Esophagus squamous epithelium (tissue), 5 donors: ENCODE measurements at regions not wholly inside any gene's neighbourhood (a gene's known extent, or its start where the extent isn't known, plus 50 kb on each side); places are given as distances from the start of the nearest gene placed in this dataset.

Experiments
- DNase-seq: peaks from one replicate; lab custom pipeline; 2025; lab: John Stamatoyannopoulos, UW
- H3K27ac ChIP-seq, 4 donors: fragments of 200-600 bp; sonication (generic); one replicate each; pipeline ENCODE4 v1.5.1; 2016 to 2019; ENCODE audit warnings: mild to moderate bottlenecking in 1 of 4
- H3K27me3 ChIP-seq, 4 donors: fragments of 200-600 bp; sonication (generic); 1 replicate in 3 of 4; 2 replicates in 1 of 4; pipeline versions ENCODE4 v1.5.1 to v1.6.0; 2017 to 2021; ENCODE audit warnings: antibody characterized with exemption in 1 of 4
- H3K36me3 ChIP-seq, 3 donors: fragments of 200-600 bp; sonication (generic); one replicate each; pipeline ENCODE4 v1.5.1; 2016 to 2019
- H3K4me1 ChIP-seq, 3 donors: fragments of 200-600 bp; sonication (generic); one replicate each; pipeline ENCODE4 v1.5.1; 2017 to 2019
- H3K4me3 ChIP-seq, 4 donors: fragments of 200-600 bp; sonication (generic); 1 replicate in 3 of 4; 2 replicates in 1 of 4; pipeline ENCODE4 v1.5.1; 2016 to 2019; ENCODE audit warnings: mild to moderate bottlenecking in 2 of 4, moderate library complexity in 1 of 4
- H3K9me3 ChIP-seq, 3 donors: fragments of 200-600 bp; sonication (generic); one replicate each; pipeline ENCODE4 v1.5.1; 2016 to 2019
- POLR2A ChIP-seq, 4 donors: fragments of 450-650 bp; IDR thresholded peaks; one replicate each; pipeline ENCODE4 v1.6.1; 2017; ENCODE audit warnings: antibody characterized with exemption in 4 of 4, mild to moderate bottlenecking in 4 of 4, moderate library complexity in 3 of 4
- WGBS, 2 donors: methylation state at CpG; one replicate each; pipeline ENCODE4 v1.1.5; 2018; 5-methylcytosine and 5-hydroxymethylcytosine counted together
- intact Hi-C: fragments of 100-400 bp; cut with DNase I; formaldehyde crosslinking; loops from one replicate; pipeline ENCODE4 v1.15.0; 2022
- TF ChIP-seq, protein P1 (sequence below), 6 experiments: fragments of 450-650 bp in 4 of 6; fragments of 200-600 bp in 2 of 6; sonication (generic) in 2 of 6; IDR thresholded peaks; one replicate each; pipeline ENCODE4 v1.5.1; 2016 to 2019; ENCODE audit warnings: antibody characterized with exemption in 6 of 6, mild to moderate bottlenecking in 4 of 6, moderate library complexity in 4 of 6
- donor health status: DM: yes; HTN: yes; CAD: no.

- intact Hi-C loops, result no loop called here
- no peaks in the 10 kb centered on the region for H3K36me3 ChIP-seq
- no peaks in the 10 kb centered on the region for H3K9me3 ChIP-seq
- TF ChIP-seq, protein P1, sequence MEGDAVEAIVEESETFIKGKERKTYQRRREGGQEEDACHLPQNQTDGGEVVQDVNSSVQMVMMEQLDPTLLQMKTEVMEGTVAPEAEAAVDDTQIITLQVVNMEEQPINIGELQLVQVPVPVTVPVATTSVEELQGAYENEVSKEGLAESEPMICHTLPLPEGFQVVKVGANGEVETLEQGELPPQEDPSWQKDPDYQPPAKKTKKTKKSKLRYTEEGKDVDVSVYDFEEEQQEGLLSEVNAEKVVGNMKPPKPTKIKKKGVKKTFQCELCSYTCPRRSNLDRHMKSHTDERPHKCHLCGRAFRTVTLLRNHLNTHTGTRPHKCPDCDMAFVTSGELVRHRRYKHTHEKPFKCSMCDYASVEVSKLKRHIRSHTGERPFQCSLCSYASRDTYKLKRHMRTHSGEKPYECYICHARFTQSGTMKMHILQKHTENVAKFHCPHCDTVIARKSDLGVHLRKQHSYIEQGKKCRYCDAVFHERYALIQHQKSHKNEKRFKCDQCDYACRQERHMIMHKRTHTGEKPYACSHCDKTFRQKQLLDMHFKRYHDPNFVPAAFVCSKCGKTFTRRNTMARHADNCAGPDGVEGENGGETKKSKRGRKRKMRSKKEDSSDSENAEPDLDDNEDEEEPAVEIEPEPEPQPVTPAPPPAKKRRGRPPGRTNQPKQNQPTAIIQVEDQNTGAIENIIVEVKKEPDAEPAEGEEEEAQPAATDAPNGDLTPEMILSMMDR (IDR thresholded peaks at IDR 0.05), result no peak
- no peak for TF ChIP-seq POLR2A (IDR thresholded peaks at IDR 0.05)
- H3K4me1 ChIP-seq, result no peaks in the 10 kb centered on the region
- no peak overlapping the region for H3K4me3 ChIP-seq
- peaks cover 0 to 6% (median 0%) of the 10 kb centered on the region in 4 donors for H3K27me3 ChIP-seq
- no peak overlapping the region for H3K27ac ChIP-seq
- DNase-seq, result no peak
Observed at GRCh38 chr5:133715216-133715615, 102.9 kb upstream of the FSTL4 start.

- Histone ChIP-seq H3K36me3 (no peaks in the 10 kb centered on the region), H3K4me1 (peaks cover 0 to 5% (median 0%) of the 10 kb centered on the region in 3 donors), H3K9me3 (no peaks in the 10 kb centered on the region), H3K27me3 (peaks cover 0 to 6% (median 0%) of the 10 kb centered on the region in 4 donors), H3K27ac (no peak overlapping the region), H3K4me3 (no peak overlapping the region)
- WGBS, 2 donors, result 39 to 46% methylated on average over 10 to 12 of the region's 12 CpGs
- intact Hi-C loops, result no loop called here
- no peak for DNase-seq
- TF ChIP-seq, protein P1 (IDR thresholded peaks at IDR 0.05), result no peak
- no peak for TF ChIP-seq POLR2A (IDR thresholded peaks at IDR 0.05)
Observed at GRCh38 chr5:133714161-133714915, 102.0 kb upstream of the FSTL4 start.

DNA sequence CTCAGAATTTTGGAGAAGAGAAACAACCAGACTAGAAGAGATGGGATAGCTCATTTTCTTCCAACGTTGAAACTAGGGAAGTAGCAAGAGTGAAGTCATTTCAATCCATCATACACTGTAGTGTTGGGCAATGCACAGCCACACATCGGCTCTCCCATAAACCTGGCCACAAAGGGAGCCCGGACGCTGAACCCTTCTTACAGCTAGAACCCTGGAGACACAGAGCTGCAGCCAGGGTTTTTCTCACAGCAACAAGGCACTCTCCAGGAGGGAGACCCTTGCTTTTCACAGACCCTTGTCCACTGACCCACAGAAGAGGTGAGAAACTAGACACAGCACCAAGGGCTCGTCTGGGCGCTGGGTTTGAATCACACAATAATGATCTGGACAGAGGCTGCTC is 101.4 kb upstream of the FSTL4 start:
- 73% methylated on average over 4 to 5 of the region's 6 CpGs for WGBS, 2 donors
- intact Hi-C loops, result no loop called here

DNA sequence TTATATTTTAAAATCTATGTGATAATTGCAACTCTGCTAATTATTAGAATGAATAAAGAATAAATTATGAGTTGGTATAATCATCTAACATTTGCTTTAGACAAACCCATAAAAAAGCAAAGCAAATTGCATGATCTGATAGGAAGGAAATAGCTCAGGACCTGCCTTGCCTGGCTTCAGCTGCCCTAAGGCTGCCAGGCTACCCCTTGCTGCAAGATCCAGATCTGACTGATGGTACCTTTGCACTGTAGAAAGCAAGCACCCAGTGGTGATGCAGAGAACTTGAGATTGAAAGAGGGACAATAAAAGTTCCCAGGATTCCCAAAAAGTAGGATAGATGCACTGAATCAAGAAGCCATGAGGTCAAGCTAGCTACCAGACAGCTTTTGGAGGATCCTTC is 100.9 kb upstream of the FSTL4 start:
- Histone ChIP-seq H3K9me3 (no peaks in the 10 kb centered on the region), H3K27ac (no peak overlapping the region), H3K36me3 (no peaks in the 10 kb centered on the region), H3K27me3 (peaks cover 0 to 6% (median 0%) of the 10 kb centered on the region in 4 donors), H3K4me1 (peaks cover 0 to 5% (median 0%) of the 10 kb centered on the region in 3 donors), H3K4me3 (no peak overlapping the region)
- no peak for TF ChIP-seq POLR2A (IDR thresholded peaks at IDR 0.05)
- TF ChIP-seq, protein P1 (IDR thresholded peaks at IDR 0.05), result no peak
- DNase-seq, result no peak
- intact Hi-C loops, result no loop called here

More for the DNA sequence above, 101.4 kb upstream of the FSTL4 start:
- no peak for DNase-seq
- Histone ChIP-seq H3K4me3 (no peak overlapping the region), H3K9me3 (no peaks in the 10 kb centered on the region), H3K4me1 (peaks cover 0 to 5% (median 0%) of the 10 kb centered on the region in 3 donors), H3K27ac (no peak overlapping the region), H3K36me3 (no peaks in the 10 kb centered on the region), H3K27me3 (peaks cover 0 to 6% (median 0%) of the 10 kb centered on the region in 4 donors)
- TF ChIP-seq, protein P1 (IDR thresholded peaks at IDR 0.05), result no peak
- TF ChIP-seq POLR2A (IDR thresholded peaks at IDR 0.05), result no peak

- TF ChIP-seq POLR2A (IDR thresholded peaks at IDR 0.05), result no peak
- TF ChIP-seq, protein P1 (IDR thresholded peaks at IDR 0.05), result no peak
- DNase-seq, result no peak
- H3K27me3 ChIP-seq, result peaks cover 0 to 6% (median 0%) of the 10 kb centered on the region in 4 donors
- H3K9me3 ChIP-seq, result no peaks in the 10 kb centered on the region
- H3K36me3 ChIP-seq, result no peaks in the 10 kb centered on the region
- WGBS, 2 donors, result 77 to 78% methylated on average over 2 to 4 of the region's 7 CpGs
- intact Hi-C loops, result no loop called here
- peaks cover 0 to 5% (median 0%) of the 10 kb centered on the region in 3 donors for H3K4me1 ChIP-seq
- H3K27ac ChIP-seq, result no peak overlapping the region
- H3K4me3 ChIP-seq, result no peak overlapping the region
Observed at GRCh38 chr5:133712562-133712961, 100.2 kb upstream of the FSTL4 start.
